IPS-20b (cell line): ENCODE measurements at regions not wholly inside any gene's neighbourhood (a gene's known extent, or its start where the extent isn't known, plus 50 kb on each side); places are given as distances from the start of the nearest gene placed in this dataset.
"Not testable (repeated sequence)": the region's sequence is repeated elsewhere in the genome, so short reads cannot be mapped to it uniquely, and the experiment has no call there.

ENCODE experiments used
- H3K27ac ChIP-seq: one replicate; pipeline ENCODE4 v1.5.1; 2013; ENCODE audit warnings: low read length
- H3K27me3 ChIP-seq: 2 replicates; pipeline ENCODE4 v1.6.1; 2013; ENCODE audit warnings: mild to moderate bottlenecking, low read length, inconsistent platforms; ENCODE audit not compliant: insufficient read depth
- H3K36me3 ChIP-seq: 2 replicates; pipeline ENCODE4 v1.6.1; 2013; ENCODE audit warnings: low read depth, mild to moderate bottlenecking, inconsistent platforms, low read length, moderate library complexity; ENCODE audit not compliant: insufficient read depth
- H3K4me1 ChIP-seq: 2 replicates; pipeline ENCODE4 v1.6.1; 2013; ENCODE audit warnings: mild to moderate bottlenecking, control low read depth, inconsistent platforms, low read length, moderate library complexity; ENCODE audit not compliant: insufficient read depth
- H3K4me3 ChIP-seq: 2 replicates; pipeline ENCODE4 v1.5.1; 2013; ENCODE audit warnings: mild to moderate bottlenecking, low read length, inconsistent platforms
- H3K9ac ChIP-seq: 2 replicates; pipeline ENCODE4 v1.6.1; 2013; ENCODE audit warnings: low read depth, mild to moderate bottlenecking, inconsistent platforms, low read length, moderate library complexity
- H3K9me3 ChIP-seq: 2 replicates; pipeline ENCODE4 v1.6.1; 2013; ENCODE audit warnings: mild to moderate bottlenecking, low read depth, low read length, inconsistent platforms; ENCODE audit not compliant: insufficient read depth

DNA sequence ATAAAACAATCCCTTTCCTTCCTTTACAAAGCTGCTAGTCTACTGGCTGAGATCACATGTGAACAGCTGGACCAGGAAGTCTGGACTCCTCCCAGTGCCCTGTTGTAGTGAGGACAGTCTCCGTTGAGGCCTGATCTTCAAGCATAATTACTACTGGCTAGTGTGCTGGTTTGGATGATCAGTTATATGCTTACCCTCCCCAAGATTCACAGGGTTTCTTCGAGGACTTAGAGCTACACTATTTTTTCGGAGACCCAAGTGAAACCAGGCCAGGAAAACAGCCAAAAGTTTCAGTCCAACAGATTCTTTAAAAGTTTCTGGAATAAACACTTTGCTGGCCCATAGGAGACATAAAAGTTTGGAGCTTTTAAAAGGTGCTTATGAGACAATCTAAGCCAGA, 194.9 kb upstream of the CDH11 start:
- no peak overlapping the region for H3K9ac ChIP-seq
- peaks cover 15% of the 10 kb centered on the region for H3K4me1 ChIP-seq
- H3K9me3 ChIP-seq = no peaks in the 10 kb centered on the region
- H3K27ac ChIP-seq = no peak overlapping the region
- H3K27me3 ChIP-seq = no peaks in the 10 kb centered on the region
- H3K4me3 ChIP-seq = no peak overlapping the region
- no peaks in the 10 kb centered on the region for H3K36me3 ChIP-seq

DNA sequence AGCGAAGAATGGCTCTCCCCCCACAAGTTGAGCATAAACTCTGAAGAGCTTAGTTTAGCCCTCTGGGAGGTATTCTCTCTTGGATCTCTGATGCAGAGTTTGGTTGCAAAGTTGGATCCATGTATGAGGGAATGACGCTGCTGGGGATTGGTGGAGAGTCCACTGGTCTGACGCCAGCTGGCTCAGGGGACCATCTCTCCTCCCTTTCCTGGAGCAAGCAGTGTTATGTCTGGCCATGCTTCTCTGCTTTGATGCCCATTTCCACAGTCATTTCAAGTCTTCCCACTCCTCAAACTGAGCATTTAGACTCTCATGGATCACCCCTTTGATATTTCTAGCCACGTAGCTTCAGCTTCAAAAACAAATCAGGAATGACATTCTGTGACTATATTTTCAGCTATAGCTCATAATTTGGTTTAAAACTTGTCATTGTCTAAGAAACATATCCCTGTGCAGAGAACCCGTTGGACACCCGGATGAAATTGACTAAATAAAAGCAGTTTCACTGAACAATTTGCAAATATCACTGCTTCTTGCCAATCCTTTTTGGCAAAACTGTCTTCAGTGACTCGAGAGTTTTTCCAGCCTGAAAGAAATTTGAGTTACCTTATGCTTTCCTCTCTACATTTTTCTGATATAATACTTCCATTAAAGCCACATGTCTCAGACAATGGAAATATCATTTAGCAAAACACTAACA, 193.4 kb upstream of the CDH11 start:
- Histone ChIP-seq H3K4me1 (peaks cover 15% of the 10 kb centered on the region), H3K27ac (no peak overlapping the region), H3K36me3 (no peaks in the 10 kb centered on the region), H3K9me3 (no peaks in the 10 kb centered on the region), H3K9ac (no peak overlapping the region), H3K4me3 (no peak overlapping the region), H3K27me3 (no peaks in the 10 kb centered on the region)

DNA sequence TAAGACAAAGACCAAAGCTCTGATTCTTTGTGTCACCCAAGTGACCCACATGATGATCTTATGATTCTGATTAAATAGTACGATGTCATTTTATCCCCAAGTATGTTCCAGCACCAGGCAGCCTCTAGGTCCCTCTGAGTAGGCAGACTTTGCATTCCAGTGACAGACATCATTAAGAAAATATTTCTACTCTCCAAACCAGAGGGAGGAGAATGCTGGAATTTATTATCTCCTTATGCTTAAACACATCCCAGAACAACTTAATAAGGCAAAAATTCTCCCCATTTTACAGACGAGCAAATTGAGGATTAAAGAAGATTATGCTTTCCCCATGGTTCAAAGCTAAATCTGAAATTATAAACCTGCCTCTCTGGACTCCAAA, 192.8 kb upstream of the CDH11 start:
- H3K9me3 ChIP-seq = no peaks in the 10 kb centered on the region

DNA sequence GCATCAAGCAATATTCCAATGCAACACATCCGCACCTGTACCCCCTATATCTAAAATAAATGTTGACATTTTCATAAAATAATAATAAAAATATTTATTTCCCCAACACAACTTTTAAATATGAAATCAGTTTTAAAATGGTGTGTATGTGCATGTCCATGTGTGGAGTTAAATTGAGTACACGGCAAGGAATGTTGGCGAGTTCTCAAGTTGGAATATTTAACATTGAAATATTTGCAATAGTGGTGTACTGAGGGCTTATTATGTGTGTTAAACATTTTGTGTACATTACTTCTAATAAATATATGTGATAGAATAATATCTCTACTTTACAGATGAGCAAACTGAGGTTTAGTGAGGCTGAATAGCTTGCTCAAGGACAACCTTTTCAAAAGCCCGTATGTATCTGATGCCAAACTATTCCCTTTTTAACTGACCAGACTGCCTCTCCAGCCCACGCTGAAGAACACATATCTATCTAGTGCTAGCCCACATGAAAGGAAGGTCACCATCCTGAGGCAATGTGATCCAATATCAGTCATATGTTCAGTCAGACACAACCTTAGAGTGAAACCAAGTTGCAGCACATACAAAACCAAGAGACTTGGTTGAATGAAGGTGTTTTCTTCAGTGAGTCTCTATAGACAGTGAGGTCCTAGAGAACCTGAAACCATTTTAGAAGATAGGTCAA, 192.2 kb upstream of the CDH11 start:
- Histone ChIP-seq H3K4me3 (no peak overlapping the region), H3K27ac (no peak overlapping the region), H3K9ac (no peak overlapping the region), H3K27me3 (no peaks in the 10 kb centered on the region), H3K36me3 (no peaks in the 10 kb centered on the region), H3K4me1 (peaks cover 9% of the 10 kb centered on the region), H3K9me3 (no peaks in the 10 kb centered on the region)

More for the DNA sequence above, 192.8 kb upstream of the CDH11 start:
- Histone ChIP-seq H3K36me3 (no peaks in the 10 kb centered on the region), H3K9ac (no peak overlapping the region), H3K27ac (no peak overlapping the region), H3K4me3 (no peak overlapping the region), H3K27me3 (no peaks in the 10 kb centered on the region), H3K4me1 (peaks cover 10% of the 10 kb centered on the region)

DNA sequence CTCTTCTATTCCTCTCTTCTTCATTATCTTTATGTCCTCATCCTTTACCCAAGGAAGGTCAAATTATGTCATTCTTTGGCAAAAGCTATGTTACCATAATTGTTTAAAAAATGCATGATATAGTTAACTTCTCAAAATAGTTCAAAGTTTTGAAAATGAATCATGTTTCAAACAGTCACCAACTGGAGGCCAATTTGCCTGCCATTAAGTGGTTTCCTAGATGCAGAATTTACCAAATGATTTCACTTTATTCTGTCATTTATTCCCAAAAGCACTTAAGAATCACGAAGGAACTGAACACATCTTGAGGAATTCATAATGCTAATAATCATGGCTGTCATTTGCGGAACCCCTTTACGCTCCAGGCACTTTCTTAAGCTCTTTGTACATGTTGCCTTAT, 190.9 kb upstream of the CDH11 start:
- Histone ChIP-seq H3K9me3 (no peaks in the 10 kb centered on the region), H3K27ac (no peak overlapping the region), H3K4me1 (peaks cover under 1% of the 10 kb centered on the region; the same call in 1 of the 2 replicates)

DNA sequence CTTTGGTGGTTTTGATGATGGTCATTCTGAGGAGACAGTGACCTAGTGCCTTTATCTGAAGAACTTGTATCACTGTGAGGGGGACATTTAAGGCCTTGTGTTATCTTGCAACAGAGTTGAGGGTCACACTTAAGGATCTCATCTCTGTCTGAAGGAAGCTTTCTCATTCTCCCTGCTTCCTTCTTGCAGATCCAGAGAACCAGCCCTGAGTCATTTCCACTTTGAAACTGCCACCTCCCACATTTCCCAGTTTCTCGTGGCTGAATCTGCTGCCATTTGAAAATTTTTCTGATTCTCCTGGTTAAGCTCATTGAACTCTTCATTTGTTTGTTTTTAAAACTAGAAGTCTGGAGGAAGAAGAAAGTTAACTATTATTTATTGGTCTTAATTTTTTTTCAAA, 190.2 kb upstream of the CDH11 start:
- Histone ChIP-seq H3K4me1 (no peaks in the 10 kb centered on the region), H3K9me3 (no peaks in the 10 kb centered on the region), H3K36me3 (no peaks in the 10 kb centered on the region), H3K27me3 (no peaks in the 10 kb centered on the region), H3K4me3 (no peak overlapping the region), H3K27ac (no peak overlapping the region), H3K9ac (no peak overlapping the region)

More for the DNA sequence above, 190.9 kb upstream of the CDH11 start:
- no peak overlapping the region for H3K4me3 ChIP-seq
- no peaks in the 10 kb centered on the region for H3K27me3 ChIP-seq
- H3K9ac ChIP-seq = no peak overlapping the region
- H3K36me3 ChIP-seq = no peaks in the 10 kb centered on the region

DNA sequence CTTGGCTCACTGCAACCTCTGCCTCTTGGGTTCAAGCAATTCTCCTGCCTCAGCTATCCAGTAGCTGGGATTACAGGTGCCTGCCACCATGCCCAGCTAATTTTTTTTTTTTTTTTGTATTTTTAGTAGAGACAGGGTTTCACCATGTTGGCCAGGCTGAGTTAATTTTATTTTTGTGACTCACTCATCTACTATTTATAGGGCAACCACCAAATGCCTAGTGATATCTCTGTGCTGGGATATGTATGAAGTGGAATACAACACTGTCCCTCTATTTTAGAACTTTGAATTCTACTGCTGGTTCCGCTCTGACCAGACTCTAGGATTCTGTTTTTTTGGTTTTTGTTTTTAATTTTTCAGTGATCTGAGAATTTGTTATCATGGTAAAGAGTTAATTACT, 188.6 kb upstream of the CDH11 start:
- H3K27ac ChIP-seq, H3K9me3 ChIP-seq, H3K9ac ChIP-seq, H3K27me3 ChIP-seq, H3K4me3 ChIP-seq, H3K36me3 ChIP-seq, H3K4me1 ChIP-seq: not testable (repeated sequence)

DNA sequence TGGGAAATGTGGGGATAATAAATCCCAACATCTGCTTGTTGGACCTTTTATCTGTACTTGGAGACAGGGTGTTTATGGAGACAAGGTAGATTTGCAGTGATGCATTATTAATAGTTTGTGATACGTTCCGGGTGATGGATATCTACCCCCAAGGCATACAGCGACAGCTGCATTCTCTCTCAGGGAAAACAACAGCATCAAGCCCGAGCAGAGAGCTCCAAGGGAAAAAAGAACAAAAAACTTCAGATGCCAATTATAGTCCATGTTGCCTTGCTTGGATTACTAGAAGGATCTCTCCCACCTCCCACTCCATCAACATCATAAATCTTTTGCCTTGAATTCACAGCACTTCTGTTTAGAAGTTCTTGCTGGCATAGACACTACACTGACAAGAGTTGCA, 187.5 kb upstream of the CDH11 start:
- H3K9me3 ChIP-seq = no peaks in the 10 kb centered on the region
- no peaks in the 10 kb centered on the region for H3K36me3 ChIP-seq
- H3K27ac ChIP-seq = no peak overlapping the region
- H3K4me1 ChIP-seq = peaks cover 5% of the 10 kb centered on the region
- no peak overlapping the region for H3K4me3 ChIP-seq
- H3K9ac ChIP-seq = no peak overlapping the region
- H3K27me3 ChIP-seq = no peaks in the 10 kb centered on the region

DNA sequence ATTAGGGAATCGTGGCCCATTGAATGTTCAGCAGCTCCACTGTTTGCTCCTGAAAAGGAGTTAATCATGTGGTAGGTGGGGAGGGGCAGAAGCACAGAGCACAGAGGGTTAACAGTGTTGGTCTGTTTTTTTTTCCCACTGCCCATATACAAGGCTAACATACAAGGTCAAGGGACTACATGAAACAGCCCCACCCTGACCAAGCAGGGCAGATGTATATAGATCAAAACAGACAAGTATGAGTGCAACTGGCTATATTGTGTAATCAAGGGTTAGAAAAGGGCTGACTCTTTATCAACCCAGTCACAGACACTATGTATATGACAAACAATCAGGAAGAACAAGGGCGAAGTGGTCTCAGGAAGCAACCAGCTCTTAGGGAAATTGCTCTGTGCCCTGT, 186.6 kb upstream of the CDH11 start:
- Histone ChIP-seq H3K9ac (no peak overlapping the region), H3K4me3 (no peak overlapping the region), H3K4me1 (peaks cover 5% of the 10 kb centered on the region), H3K27me3 (no peaks in the 10 kb centered on the region), H3K9me3 (no peaks in the 10 kb centered on the region), H3K27ac (no peak overlapping the region), H3K36me3 (no peaks in the 10 kb centered on the region)

DNA sequence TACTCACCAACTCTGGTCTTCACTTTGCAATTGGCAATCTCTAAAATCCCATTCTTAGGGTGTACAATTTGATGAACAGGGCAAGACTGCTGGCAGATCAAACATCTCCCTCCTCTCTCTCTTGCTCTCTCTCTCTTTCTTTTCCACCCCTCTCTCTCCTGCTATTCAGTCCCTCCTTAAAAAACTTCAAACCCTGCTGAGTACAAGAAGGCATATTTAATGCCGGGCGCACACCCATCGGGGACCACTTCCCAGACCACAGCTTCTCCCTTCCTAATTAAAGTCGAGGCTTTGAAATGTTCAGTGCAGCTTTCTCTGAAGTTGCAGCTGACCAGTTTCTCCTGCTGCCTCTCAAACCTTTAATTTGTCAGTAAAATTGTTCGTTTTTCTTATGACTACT, 185.4 kb upstream of the CDH11 start:
- H3K9me3 ChIP-seq = no peaks in the 10 kb centered on the region
- no peaks in the 10 kb centered on the region for H3K36me3 ChIP-seq
- peaks cover 5% of the 10 kb centered on the region for H3K4me1 ChIP-seq
- no peak overlapping the region for H3K27ac ChIP-seq
- H3K27me3 ChIP-seq = no peaks in the 10 kb centered on the region
- H3K4me3 ChIP-seq = no peak overlapping the region
- no peak overlapping the region for H3K9ac ChIP-seq

DNA sequence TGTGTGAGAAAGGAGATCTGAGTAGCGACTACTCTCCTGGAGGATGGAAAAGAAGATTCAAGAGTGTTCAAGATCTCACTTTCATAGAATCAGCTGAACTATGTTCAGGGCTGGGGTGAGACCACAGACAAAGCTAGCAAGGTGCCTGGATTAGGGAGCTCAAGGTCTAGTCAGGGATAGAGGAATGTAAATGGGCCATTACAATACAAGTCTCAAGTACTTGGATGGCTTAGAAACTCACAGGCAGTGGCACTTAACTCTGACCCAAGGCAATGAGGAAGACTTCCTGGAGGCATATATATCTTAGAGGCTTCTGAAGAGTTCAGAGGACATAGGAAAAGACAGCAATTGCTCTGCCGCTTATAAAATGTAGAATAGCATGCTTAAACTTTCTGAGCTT, 184.9 kb upstream of the CDH11 start:
- Histone ChIP-seq H3K4me3 (no peak overlapping the region), H3K4me1 (peaks cover 5% of the 10 kb centered on the region), H3K27me3 (no peaks in the 10 kb centered on the region), H3K9ac (no peak overlapping the region), H3K27ac (no peak overlapping the region), H3K9me3 (no peaks in the 10 kb centered on the region), H3K36me3 (no peaks in the 10 kb centered on the region)

DNA sequence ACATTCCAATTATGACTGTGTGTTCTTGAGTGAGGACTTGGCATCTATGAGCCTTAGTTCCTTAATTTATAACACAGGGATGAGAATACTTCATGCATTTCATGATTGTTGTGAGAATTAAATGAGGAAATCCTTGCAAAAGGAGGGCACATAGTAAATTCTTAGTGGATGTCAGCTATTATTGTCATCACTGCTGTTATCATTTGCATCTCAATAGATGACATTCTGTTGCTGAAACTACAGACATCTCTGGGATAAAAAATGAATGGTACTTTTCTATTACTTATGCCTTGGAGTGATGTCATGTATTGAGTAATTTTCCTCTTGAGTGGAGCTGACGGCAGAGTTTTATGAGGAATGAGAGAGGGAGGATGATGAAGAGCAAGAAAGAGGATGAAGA, 184.4 kb upstream of the CDH11 start:
- Histone ChIP-seq H3K9ac (no peak overlapping the region), H3K4me3 (no peak overlapping the region), H3K4me1 (peaks cover 5% of the 10 kb centered on the region), H3K9me3 (no peaks in the 10 kb centered on the region), H3K27me3 (no peaks in the 10 kb centered on the region), H3K36me3 (no peaks in the 10 kb centered on the region), H3K27ac (no peak overlapping the region)
